ENCODE measurements at regions not wholly inside any gene's neighbourhood (a gene's known extent, or its start where the extent isn't known, plus 50 kb on each side); places are given as distances from the start of the nearest gene placed in this dataset.

- no peak overlapping the region for H3K4me3 ChIP-seq (ENCODE audit: low read depth, low read length, poor library complexity, severe bottlenecking)
- intact Hi-C loops (cut with micrococcal nuclease; ENCODE audit: unreplicated experiment), result no loop called here
- no peaks in the 10 kb centered on the region for H3K27me3 ChIP-seq (replicated peaks; ENCODE audit: insufficient read depth, low read depth, low read length, poor library complexity)
- no peak for DNase-seq (ENCODE audit: low spot score)
- H3K27ac ChIP-seq (ENCODE audit: low read depth, low read length, poor library complexity, severe bottlenecking), result no peak overlapping the region
- TF ChIP-seq CTCF (conservative IDR thresholded peaks at IDR 0.05; ENCODE audit: low read depth, low read length) (no peak), EZH2 (IDR thresholded peaks at IDR 0.05; ENCODE audit: borderline replicate concordance, low read depth, low read length, poor library complexity, severe bottlenecking) (no peak)
- no peaks in the 10 kb centered on the region for H3K36me3 ChIP-seq (ENCODE audit: insufficient read depth, low read length, poor library complexity, severe bottlenecking)
- no TSS peak for BruUV-seq (replicated peaks)
- no peaks in the 10 kb centered on the region for H3K4me1 ChIP-seq (ENCODE audit: insufficient read depth, low read length, poor library complexity, severe bottlenecking)
- ChIA-PET CTCF (no interaction called here), POLR2A (ENCODE audit: low non-redundant PET) (no interaction called here)
- H3K9me3 ChIP-seq (ENCODE audit: low read depth, low read length, poor library complexity, severe bottlenecking), result no peaks in the 10 kb centered on the region
These were observed 312.8 kb upstream of the MDGA2 start for GRCh38 chr14:47988175-47988574.

- POLR2A ChIA-PET (ENCODE audit: low non-redundant PET), result no interaction called here
- no peak for DNase-seq (ENCODE audit: low spot score)
These were observed 303.5 kb upstream of the MDGA2 start for GRCh38 chr14:47978871-47979270.

GRCh38 chr14:47976139-47976538 is 300.7 kb upstream of the MDGA2 start:
- no peaks in the 10 kb centered on the region for H3K27me3 ChIP-seq (replicated peaks; ENCODE audit: insufficient read depth, low read depth, low read length, poor library complexity)
- CTCF ChIA-PET, result no interaction called here
- H3K36me3 ChIP-seq (ENCODE audit: insufficient read depth, low read length, poor library complexity, severe bottlenecking), result no peaks in the 10 kb centered on the region
- no peak for TF ChIP-seq CTCF (conservative IDR thresholded peaks at IDR 0.05; ENCODE audit: low read depth, low read length)
- TF ChIP-seq EZH2 (IDR thresholded peaks at IDR 0.05; ENCODE audit: borderline replicate concordance, low read depth, low read length, poor library complexity, severe bottlenecking), result no peak
- DNase-seq (ENCODE audit: low spot score), result no peak
- no peak overlapping the region for H3K4me3 ChIP-seq (ENCODE audit: low read depth, low read length, poor library complexity, severe bottlenecking)
- intact Hi-C loops (cut with micrococcal nuclease; ENCODE audit: unreplicated experiment), result no loop called here
- BruUV-seq (replicated peaks), result no TSS peak
- POLR2A ChIA-PET (ENCODE audit: low non-redundant PET), result no interaction called here
- no peak overlapping the region for H3K27ac ChIP-seq (ENCODE audit: low read depth, low read length, poor library complexity, severe bottlenecking)
- no peaks in the 10 kb centered on the region for H3K4me1 ChIP-seq (ENCODE audit: insufficient read depth, low read length, poor library complexity, severe bottlenecking)
- peaks cover 4% of the 10 kb centered on the region for H3K9me3 ChIP-seq (ENCODE audit: low read depth, low read length, poor library complexity, severe bottlenecking)

More at GRCh38 chr14:47978871-47979270, 303.5 kb upstream of the MDGA2 start:
- Histone ChIP-seq H3K4me3 (ENCODE audit: low read depth, low read length, poor library complexity, severe bottlenecking) (no peak overlapping the region), H3K36me3 (ENCODE audit: insufficient read depth, low read length, poor library complexity, severe bottlenecking) (no peaks in the 10 kb centered on the region), H3K27me3 (replicated peaks; ENCODE audit: insufficient read depth, low read depth, low read length, poor library complexity) (no peaks in the 10 kb centered on the region), H3K9me3 (ENCODE audit: low read depth, low read length, poor library complexity, severe bottlenecking) (no peaks in the 10 kb centered on the region), H3K4me1 (ENCODE audit: insufficient read depth, low read length, poor library complexity, severe bottlenecking) (no peaks in the 10 kb centered on the region), H3K27ac (ENCODE audit: low read depth, low read length, poor library complexity, severe bottlenecking) (no peak overlapping the region)
- no TSS peak for BruUV-seq (replicated peaks)
- CTCF ChIA-PET, result no interaction called here
- TF ChIP-seq EZH2 (IDR thresholded peaks at IDR 0.05; ENCODE audit: borderline replicate concordance, low read depth, low read length, poor library complexity, severe bottlenecking) (no peak), CTCF (conservative IDR thresholded peaks at IDR 0.05; ENCODE audit: low read depth, low read length) (no peak)
- intact Hi-C loops (cut with micrococcal nuclease; ENCODE audit: unreplicated experiment), result no loop called here
